Caco-2 (cell line): ENCODE measurements at regions not wholly inside any gene's neighbourhood (a gene's known extent, or its start where the extent isn't known, plus 50 kb on each side); places are given as distances from the start of the nearest gene placed in this dataset.

Source experiments
- BruUV-seq: library from RNA; stranded (reverse); fragments of 400-500 nt; replicated peaks from 2 replicates; lab custom pipeline; 2021; lab: Mats Ljungman, UMichigan
- CTCF ChIA-PET: fragments of 300-600 bp; sonication (Branson Sonifier 250); formaldehyde crosslinking; loops from one replicate; lab custom pipeline; 2022; ENCODE audit warnings: antibody characterized with exemption; lab: Charles Lee
- POLR2A ChIA-PET: fragments of 300-600 bp; sonication (Branson Sonifier 250); formaldehyde crosslinking; loops from one replicate; lab custom pipeline; 2022; ENCODE audit warnings: antibody characterized with exemption; lab: Charles Lee
- DNase-seq, 2 experiments: peaks; one replicate each; pipeline versions ENCODE4 v3.0.0 to v3.0.0-alpha.2; 2020 to 2022
- H3K27me3 ChIP-seq: replicated peaks from 2 replicates; pipeline ENCODE4 v1.6.0; 2011; ENCODE audit warnings: low read length; ENCODE audit not compliant: control insufficient read depth, insufficient read depth
- H3K36me3 ChIP-seq: 2 replicates; pipeline ENCODE4 v1.5.1; 2011; ENCODE audit warnings: low read length; ENCODE audit not compliant: control insufficient read depth, insufficient read depth
- H3K4me1 ChIP-seq: fragments of 250-450 bp; sonication (Bioruptor Pico); 2 replicates; pipeline ENCODE4 v1.5.1; 2020; ENCODE audit warnings: mild to moderate bottlenecking
- H3K4me3 ChIP-seq: 2 replicates; pipeline ENCODE4 v1.5.1; 2011; ENCODE audit warnings: low read depth, mild to moderate bottlenecking, control low read depth, low read length
- H3K9me3 ChIP-seq: fragments of 250-450 bp; sonication (Bioruptor Pico); 2 replicates; pipeline ENCODE4 v1.5.1; 2020; ENCODE audit warnings: mild to moderate bottlenecking, moderate library complexity
- H3K27ac Mint-ChIP-seq: one replicate; pipeline ENCODE4 v1.8.0; 2022; ENCODE audit warnings: mixed read lengths; ENCODE audit not compliant: unreplicated experiment
- H3K27me3 Mint-ChIP-seq: one replicate; pipeline ENCODE4 v1.8.0; 2022; ENCODE audit warnings: mixed read lengths; ENCODE audit not compliant: insufficient read depth, unreplicated experiment
- H3K36me3 Mint-ChIP-seq: one replicate; pipeline ENCODE4 v1.8.0; 2022; ENCODE audit warnings: mild to moderate bottlenecking, mixed read lengths; ENCODE audit not compliant: insufficient read depth, unreplicated experiment
- H3K4me1 Mint-ChIP-seq: one replicate; pipeline ENCODE4 v1.8.0; 2022; ENCODE audit warnings: low read depth, mixed read lengths; ENCODE audit not compliant: unreplicated experiment
- H3K4me3 Mint-ChIP-seq: one replicate; pipeline ENCODE4 v1.8.0; 2022; ENCODE audit warnings: mild to moderate bottlenecking, moderate library complexity, mixed read lengths; ENCODE audit not compliant: unreplicated experiment
- H3K9me3 Mint-ChIP-seq: one replicate; pipeline ENCODE4 v1.8.0; 2022; ENCODE audit warnings: mixed read lengths; ENCODE audit not compliant: unreplicated experiment
- intact Hi-C: fragments of 100-400 bp; cut with micrococcal nuclease; formaldehyde crosslinking; loops from one replicate; pipeline ENCODE4 v1.10.0; 2022; ENCODE audit not compliant: unreplicated experiment
- TF ChIP-seq, protein P1 (sequence below), 2 experiments: fragments of 200-600 bp in 1 of 2; IDR thresholded peaks; 1 replicate in 1 of 2; 2 replicates in 1 of 2; pipeline versions ENCODE4 v1.5.1 to v1.8.0; 2011 to 2022; ENCODE audit warnings: antibody characterized with exemption in 1 of 2, control low read depth in 1 of 2, inconsistent platforms in 1 of 2, low read depth in 1 of 2, low read length in 1 of 2, mild to moderate bottlenecking in 1 of 2, moderate library complexity in 1 of 2; ENCODE audit not compliant: insufficient read depth in 1 of 2, severe bottlenecking in 1 of 2, unreplicated experiment in 1 of 2

GRCh38 chr1:224490549-224491537 is 56.2 kb upstream of the WDR26 start:
- H3K36me3 ChIP-seq: no peaks in the 10 kb centered on the region
- CTCF ChIA-PET: no interaction called here
- POLR2A ChIA-PET: no interaction called here
- no peaks in the 10 kb centered on the region for H3K4me1 ChIP-seq
- TF ChIP-seq, protein P1, sequence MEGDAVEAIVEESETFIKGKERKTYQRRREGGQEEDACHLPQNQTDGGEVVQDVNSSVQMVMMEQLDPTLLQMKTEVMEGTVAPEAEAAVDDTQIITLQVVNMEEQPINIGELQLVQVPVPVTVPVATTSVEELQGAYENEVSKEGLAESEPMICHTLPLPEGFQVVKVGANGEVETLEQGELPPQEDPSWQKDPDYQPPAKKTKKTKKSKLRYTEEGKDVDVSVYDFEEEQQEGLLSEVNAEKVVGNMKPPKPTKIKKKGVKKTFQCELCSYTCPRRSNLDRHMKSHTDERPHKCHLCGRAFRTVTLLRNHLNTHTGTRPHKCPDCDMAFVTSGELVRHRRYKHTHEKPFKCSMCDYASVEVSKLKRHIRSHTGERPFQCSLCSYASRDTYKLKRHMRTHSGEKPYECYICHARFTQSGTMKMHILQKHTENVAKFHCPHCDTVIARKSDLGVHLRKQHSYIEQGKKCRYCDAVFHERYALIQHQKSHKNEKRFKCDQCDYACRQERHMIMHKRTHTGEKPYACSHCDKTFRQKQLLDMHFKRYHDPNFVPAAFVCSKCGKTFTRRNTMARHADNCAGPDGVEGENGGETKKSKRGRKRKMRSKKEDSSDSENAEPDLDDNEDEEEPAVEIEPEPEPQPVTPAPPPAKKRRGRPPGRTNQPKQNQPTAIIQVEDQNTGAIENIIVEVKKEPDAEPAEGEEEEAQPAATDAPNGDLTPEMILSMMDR (IDR thresholded peaks at IDR 0.05; ENCODE audit: insufficient read depth in 1 of 2, low read depth in 1 of 2, low read length in 1 of 2, severe bottlenecking in 1 of 2, unreplicated experiment in 1 of 2): no peak
- Mint-ChIP-seq H3K4me1 (peaks cover 6% of the 10 kb centered on the region), H3K27me3 (no peaks in the 10 kb centered on the region), H3K36me3 (no peaks in the 10 kb centered on the region), H3K4me3 (no peak overlapping the region), H3K9me3 (no peaks in the 10 kb centered on the region), H3K27ac (no peak overlapping the region)
- H3K4me3 ChIP-seq: no peak overlapping the region
- intact Hi-C loops: no loop called here
- DNase-seq: no peak
- H3K9me3 ChIP-seq: peaks cover 4% of the 10 kb centered on the region; the same call in 1 of the 2 replicates
- no TSS peak for BruUV-seq
- no peaks in the 10 kb centered on the region for H3K27me3 ChIP-seq

DNA sequence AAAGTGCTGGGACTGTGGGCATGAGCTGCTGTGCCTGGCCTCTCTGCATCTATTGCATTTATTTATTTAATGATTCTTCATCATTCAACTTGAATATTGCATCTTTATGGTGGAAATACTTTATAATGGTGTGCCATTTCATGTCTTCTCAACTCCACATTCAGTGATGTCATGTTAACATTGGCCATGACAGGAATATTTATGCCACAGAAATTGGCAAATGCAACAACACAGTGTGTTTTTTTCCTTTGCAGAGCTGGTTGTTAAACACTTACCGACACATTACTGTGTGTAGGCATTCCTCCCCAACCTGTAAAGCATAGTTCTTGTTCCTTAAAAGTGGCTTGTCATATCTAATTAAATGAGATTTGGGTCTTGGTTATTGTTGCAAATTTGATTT is 57.4 kb upstream of the WDR26 start:
- Mint-ChIP-seq H3K4me1 (peaks cover 6% of the 10 kb centered on the region), H3K9me3 (peaks cover 5% of the 10 kb centered on the region), H3K4me3 (no peak overlapping the region), H3K36me3 (no peaks in the 10 kb centered on the region), H3K27me3 (no peaks in the 10 kb centered on the region), H3K27ac (no peak overlapping the region)
- CTCF ChIA-PET: no interaction called here
- Histone ChIP-seq H3K9me3 (peaks cover 9% of the 10 kb centered on the region), H3K27me3 (no peaks in the 10 kb centered on the region), H3K36me3 (no peaks in the 10 kb centered on the region), H3K4me1 (no peaks in the 10 kb centered on the region), H3K4me3 (no peak overlapping the region)
- no peak for DNase-seq
- intact Hi-C loops: no loop called here
- POLR2A ChIA-PET: no interaction called here
- no TSS peak for BruUV-seq
- TF ChIP-seq, protein P1 (IDR thresholded peaks at IDR 0.05; ENCODE audit: insufficient read depth in 1 of 2, low read depth in 1 of 2, low read length in 1 of 2, severe bottlenecking in 1 of 2, unreplicated experiment in 1 of 2): no peak

DNA sequence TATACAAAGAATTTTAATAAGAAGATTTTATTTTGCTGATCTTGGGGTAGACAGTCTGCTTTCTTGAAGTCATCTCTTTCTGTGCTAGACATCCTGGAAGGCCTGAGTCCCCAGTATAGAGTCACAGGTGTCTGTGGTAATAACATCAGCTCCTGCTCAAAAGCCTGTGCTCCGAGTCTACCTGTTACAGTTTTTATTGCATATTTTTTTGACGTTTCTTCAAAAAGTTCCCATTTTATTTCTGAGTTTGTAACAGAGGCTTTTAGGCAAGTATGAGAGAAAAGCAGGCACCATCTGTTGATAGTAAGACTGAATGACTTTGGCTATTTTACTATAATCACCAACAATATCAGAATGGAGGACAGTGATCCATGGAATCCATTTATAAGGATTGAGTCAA is 58.0 kb upstream of the WDR26 start:
- H3K4me1 ChIP-seq: no peaks in the 10 kb centered on the region
- CTCF ChIA-PET: no interaction called here
- peaks cover 12% of the 10 kb centered on the region for H3K9me3 Mint-ChIP-seq
- peaks cover 6% of the 10 kb centered on the region for H3K4me1 Mint-ChIP-seq
- intact Hi-C loops: no loop called here
- peaks cover 9% of the 10 kb centered on the region for H3K9me3 ChIP-seq
- DNase-seq: no peak
- no peak overlapping the region for H3K4me3 Mint-ChIP-seq
- TF ChIP-seq, protein P1 (IDR thresholded peaks at IDR 0.05; ENCODE audit: insufficient read depth in 1 of 2, low read depth in 1 of 2, low read length in 1 of 2, severe bottlenecking in 1 of 2, unreplicated experiment in 1 of 2): no peak
- H3K27me3 ChIP-seq: no peaks in the 10 kb centered on the region
- no peaks in the 10 kb centered on the region for H3K27me3 Mint-ChIP-seq
- no peaks in the 10 kb centered on the region for H3K36me3 ChIP-seq
- no TSS peak for BruUV-seq
- no peak overlapping the region for H3K4me3 ChIP-seq
- no peaks in the 10 kb centered on the region for H3K36me3 Mint-ChIP-seq
- no peak overlapping the region for H3K27ac Mint-ChIP-seq
- POLR2A ChIA-PET: no interaction called here
